ENCODE measurements at regions not wholly inside any gene's neighbourhood (a gene's known extent, or its start where the extent isn't known, plus 50 kb on each side); places are given as distances from the start of the nearest gene placed in this dataset.

- DNase-seq: no peak
Measured at GRCh38 chr14:97916669-97917568, 1119.7 kb downstream of the VRK1 start.

DNA sequence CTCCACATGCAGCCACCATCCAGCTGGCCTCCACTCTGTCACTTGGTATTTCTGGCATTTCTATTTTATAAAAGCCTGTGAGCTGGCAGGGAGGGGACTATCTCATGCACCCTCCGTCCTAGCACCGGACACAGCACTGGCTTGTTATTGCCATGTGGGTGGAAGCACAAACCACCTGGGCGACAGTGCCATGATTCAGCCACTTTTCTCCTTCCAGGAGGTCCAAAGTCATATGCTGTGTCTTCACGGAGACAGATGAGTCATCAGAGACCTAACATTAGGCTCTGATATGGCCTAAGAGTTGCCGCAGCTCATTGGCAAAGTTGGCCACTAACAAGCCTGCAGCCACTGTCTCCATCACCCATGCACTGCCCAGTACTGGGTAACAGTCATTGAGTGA is 1123.0 kb downstream of the VRK1 start:
- DNase-seq: no peak

DNA sequence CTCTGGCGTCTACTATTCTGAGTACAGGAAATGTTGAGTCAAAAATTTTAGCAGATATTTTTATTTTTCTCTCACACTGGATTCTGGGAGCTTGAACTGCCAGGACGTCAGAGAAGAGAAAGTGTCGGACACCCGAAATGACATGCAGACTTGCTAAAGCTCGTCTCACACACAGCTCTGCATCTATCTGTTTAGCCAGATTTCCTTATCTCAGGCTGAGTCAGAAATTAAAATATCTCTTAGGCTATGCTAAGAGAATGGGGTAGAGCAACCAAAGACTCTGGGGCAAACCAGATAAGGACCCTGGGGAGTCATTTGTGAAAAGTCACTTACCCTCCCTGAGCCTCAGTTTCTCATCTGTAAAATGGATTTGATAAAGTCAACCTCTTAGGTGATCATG is 1124.1 kb downstream of the VRK1 start:
- DNase-seq: no peak

DNA sequence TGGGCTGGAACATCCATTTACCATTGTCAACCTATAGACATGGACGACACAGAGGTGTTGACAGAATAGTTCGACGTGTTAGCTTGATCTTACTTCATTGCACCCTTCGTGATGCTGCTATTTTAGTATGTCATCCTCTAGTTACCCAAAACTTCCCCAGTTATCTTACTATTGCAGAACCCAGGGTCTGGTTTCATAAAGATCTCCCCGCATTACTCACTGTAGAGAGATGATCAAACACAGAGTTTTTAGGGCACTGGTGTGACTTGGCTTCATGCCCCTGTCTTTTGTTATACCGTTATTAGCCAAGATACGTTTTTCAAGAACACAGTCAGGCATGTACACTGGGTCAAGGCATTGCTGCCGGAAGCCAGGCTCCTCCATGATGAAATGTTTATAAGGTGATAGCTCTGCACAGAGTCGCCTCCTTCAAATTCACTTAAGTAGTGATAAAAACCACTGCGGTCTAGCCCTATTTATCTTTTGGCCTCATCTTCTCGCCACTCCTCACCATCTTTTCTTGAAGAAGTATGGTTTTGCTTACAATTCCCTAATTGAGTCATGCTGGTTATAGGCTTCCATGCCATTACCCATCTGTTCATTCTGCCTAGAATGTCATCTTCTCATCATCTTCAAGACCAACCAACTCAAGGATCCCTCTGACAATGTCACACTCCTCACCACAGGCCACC is 1127.9 kb downstream of the VRK1 start:
- DNase-seq: no peak

GRCh38 chr14:97930166-97930565 is 1133.0 kb downstream of the VRK1 start:
- no peak for DNase-seq

- no peak for DNase-seq
Measured at GRCh38 chr14:97931273-97931672, 1134.1 kb downstream of the VRK1 start.

DNA sequence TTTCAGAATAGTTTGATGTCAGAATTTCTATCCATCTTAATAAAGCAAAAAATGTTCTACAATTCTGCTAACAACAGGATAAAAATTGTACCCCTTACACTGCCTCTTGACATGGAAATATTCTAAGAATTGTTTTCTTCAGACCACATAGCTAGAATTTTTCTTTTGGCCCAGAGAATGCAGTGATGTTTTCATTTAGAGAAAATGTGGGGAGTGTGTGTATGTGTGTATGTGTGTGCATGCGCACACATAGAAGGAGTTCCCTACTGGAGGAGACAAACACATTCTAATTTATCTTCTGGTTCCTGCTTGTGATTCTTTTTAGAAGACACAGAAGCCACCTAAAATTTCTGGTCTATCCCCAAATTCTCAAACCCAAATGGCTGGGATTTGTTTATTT is 1145.7 kb downstream of the VRK1 start:
- no peak for DNase-seq

- no peak for DNase-seq
Measured at GRCh38 chr14:97943619-97944018, 1146.4 kb downstream of the VRK1 start.

GRCh38 chr14:97944380-97944779 is 1147.2 kb downstream of the VRK1 start:
- no peak for DNase-seq

DNA sequence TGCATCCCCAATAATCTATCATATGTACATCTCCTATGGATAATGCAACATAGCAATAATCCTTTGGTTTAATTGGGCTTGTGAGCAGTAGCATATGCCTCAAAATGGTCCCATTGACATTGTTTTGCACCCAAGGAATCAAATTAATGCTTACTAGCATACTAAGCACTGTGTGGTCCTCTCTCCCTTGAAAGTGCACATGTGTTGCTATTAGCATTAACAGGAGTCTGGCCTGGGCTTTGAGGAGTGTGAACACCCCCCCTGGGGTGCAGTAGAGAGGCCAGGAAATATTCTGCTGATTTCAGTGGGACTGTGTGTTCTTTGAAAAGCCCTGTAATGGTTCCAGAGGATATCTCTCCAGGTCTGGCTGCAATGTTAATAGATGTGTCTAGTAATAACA is 1148.4 kb downstream of the VRK1 start:
- DNase-seq: no peak

DNA sequence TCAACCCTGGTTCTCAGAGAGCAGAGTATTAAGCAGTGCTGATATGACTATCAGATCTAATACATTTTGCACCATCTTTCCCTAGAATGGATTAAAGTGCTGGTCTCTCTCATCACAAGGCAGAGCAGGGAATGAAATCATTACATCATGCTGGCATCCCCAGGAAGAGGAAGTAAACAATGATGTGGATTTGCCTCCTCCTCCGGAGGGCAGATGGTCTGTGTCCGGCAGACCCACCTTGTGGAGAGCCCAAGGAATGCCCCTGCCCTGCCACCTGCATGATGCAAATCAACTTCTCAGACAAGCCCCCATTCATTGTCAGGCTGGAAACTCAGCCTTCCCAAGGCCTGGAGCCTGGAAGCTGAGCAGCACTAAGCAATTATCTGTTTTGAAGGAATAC is 1149.1 kb downstream of the VRK1 start:
- peak; percentile 45 to 69 for DNase-seq

GRCh38 chr14:97946641-97947040 is 1149.5 kb downstream of the VRK1 start:
- DNase-seq: no peak

DNA sequence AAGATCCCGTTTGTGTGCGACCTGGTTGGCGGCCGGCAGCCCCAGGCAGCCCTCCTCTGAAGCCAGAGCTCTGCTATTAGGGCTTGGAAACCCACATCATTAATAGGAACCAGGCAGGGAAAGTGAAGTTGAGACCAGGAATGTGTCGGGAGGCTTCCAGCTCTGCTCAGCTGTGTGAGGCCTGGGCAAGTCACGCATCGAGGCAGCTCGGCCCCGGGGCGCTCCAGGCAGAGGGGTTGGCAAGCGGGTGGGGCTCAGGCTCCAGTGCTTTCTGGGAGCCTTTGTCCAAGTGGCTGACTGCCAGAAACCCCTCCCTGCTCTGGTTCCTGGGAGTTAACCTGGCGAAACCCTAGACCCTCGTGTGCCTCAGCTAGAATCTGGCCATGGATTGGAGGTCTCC is 1151.7 kb downstream of the VRK1 start:
- DNase-seq: no peak

GRCh38 chr14:97956581-97957340 is 1159.6 kb downstream of the VRK1 start:
- no peak for DNase-seq

GRCh38 chr14:97959251-97959650 is 1162.1 kb downstream of the VRK1 start:
- DNase-seq: no peak

GRCh38 chr14:97960436-97960835 is 1163.3 kb downstream of the VRK1 start:
- DNase-seq: no peak

GRCh38 chr14:97970222-97970621 is 1173.0 kb downstream of the VRK1 start:
- no peak for DNase-seq

- no peak for DNase-seq
Measured at GRCh38 chr14:97975216-97975615, 1178.0 kb downstream of the VRK1 start.

GRCh38 chr14:97975962-97976361 is 1178.8 kb downstream of the VRK1 start:
- no peak for DNase-seq

DNA sequence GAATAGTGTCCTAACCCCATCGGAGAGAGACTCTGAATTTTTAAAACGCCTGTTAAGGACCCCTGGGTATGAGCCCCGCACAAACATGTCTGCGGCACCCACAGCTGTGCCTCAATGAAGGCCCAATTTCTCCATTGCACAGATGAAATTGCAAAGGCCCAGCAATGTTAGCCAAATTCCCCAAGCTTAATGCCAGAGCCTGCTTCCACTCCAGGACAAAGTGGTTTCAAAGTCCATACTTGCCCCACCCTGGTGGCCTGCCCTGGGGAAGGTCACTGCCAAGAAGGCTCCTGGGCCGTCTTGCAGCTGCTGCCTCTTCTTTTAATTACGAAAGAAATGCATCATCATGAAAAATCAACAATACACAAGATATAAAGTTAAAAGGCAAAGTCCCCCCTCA is 1179.7 kb downstream of the VRK1 start:
- DNase-seq: no peak

GRCh38 chr14:97977651-97978261 is 1180.6 kb downstream of the VRK1 start:
- peak in 1 of 2 experiments; percentile 29 for DNase-seq

DNA sequence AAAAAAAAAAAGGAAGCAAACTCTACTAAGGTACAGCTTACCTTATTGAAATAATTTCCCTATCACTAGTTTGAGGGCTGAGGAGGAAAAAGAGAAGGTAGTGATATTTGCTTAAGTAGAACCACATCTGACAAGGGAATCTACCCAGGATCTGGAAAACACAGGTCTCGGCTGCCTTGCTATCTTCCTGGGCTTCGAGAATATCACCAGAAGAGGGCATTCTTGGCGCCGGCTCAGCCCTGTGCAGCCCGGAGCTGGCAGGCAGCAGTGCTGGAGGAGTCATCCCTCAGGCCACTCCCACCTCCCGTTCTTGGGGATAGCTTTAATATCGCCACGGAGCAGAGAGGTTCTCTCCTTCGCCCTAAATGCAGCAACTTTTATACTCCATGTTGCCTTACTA is 1181.2 kb downstream of the VRK1 start:
- DNase-seq: peak; percentile 64 to 86

DNA sequence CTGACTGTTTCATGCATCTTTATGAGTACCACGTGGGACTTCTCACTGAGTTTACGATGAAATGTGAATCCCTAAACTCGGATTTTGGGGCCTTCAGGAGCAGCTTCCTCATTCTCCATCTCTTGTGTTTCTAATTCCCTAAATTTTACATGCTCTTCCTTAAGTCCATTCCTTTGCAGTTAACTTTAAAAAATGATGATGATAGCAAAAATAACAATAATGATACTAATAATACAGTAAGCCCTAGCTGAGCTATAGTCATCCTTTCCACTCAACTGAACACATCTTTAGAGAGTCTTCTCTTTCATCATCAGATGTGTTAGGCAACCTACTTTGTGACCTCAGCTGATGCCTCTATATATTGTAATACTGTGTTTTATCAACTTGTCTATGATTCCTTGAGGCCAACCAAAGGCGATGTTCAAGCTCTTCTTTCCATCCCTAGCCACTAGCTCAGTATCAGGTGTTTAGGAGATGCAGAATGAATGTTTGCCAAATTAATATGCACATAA is 1196.4 kb downstream of the VRK1 start:
- DNase-seq: no peak
